IMR-90 (cell line): ENCODE measurements at regions not wholly inside any gene's neighbourhood (a gene's known extent, or its start where the extent isn't known, plus 50 kb on each side); places are given as distances from the start of the nearest gene placed in this dataset.

Experiments
- ATAC-seq: fragments of 200-7000 bp; cut with Tn5 transposase; 2 replicates; pipeline ENCODE4 v1.9.1; 2020; ENCODE audit warnings: low read depth, mild to moderate bottlenecking, moderate library complexity
- BruUV-seq: library from RNA; stranded (reverse); fragments of 400-500 nt; replicated peaks from 2 replicates; lab custom pipeline; 2021; lab: Mats Ljungman, UMichigan
- CTCF ChIA-PET: fragments of 300-600 bp; formaldehyde crosslinking; extraction: SDS; loops from one replicate; lab custom pipeline; 2021; ENCODE audit warnings: antibody characterized with exemption; lab: Yijun Ruan, JAX
- POLR2A ChIA-PET: fragments of 300-600 bp; sonication (Branson Sonifier 250); formaldehyde crosslinking; loops from one replicate; lab custom pipeline; 2022; ENCODE audit warnings: antibody characterized with exemption; ENCODE audit not compliant: unreplicated experiment; lab: Charles Lee
- DNase-seq: peaks from one replicate; pipeline ENCODE4 v3.0.0; 2013
- H2AFZ ChIP-seq: replicated peaks from 2 replicates; pipeline ENCODE3; 2013; ENCODE audit warnings: low read length, mild to moderate bottlenecking; ENCODE audit not compliant: poor library complexity
- H2AK5ac ChIP-seq: 2 replicates; pipeline ENCODE4 v1.6.1; 2013; ENCODE audit warnings: low read depth, low read length, inconsistent platforms
- H2AK9ac ChIP-seq: replicated peaks from 2 replicates; pipeline ENCODE3; 2013; ENCODE audit warnings: mild to moderate bottlenecking, low read depth, low read length, moderate library complexity; ENCODE audit not compliant: poor library complexity
- H2BK120ac ChIP-seq: 2 replicates; pipeline ENCODE4 v1.6.1; 2013; ENCODE audit warnings: low read depth, low read length, inconsistent platforms
- H2BK15ac ChIP-seq: 3 replicates; pipeline ENCODE4 v1.6.1; 2013; ENCODE audit warnings: low read depth, low read length, inconsistent platforms
- H2BK20ac ChIP-seq: 2 replicates; pipeline ENCODE4 v1.6.1; 2013; ENCODE audit warnings: low read depth, mild to moderate bottlenecking, inconsistent platforms, low read length, moderate library complexity
- H2BK5ac ChIP-seq: 2 replicates; pipeline ENCODE4 v1.6.1; 2013; ENCODE audit warnings: mild to moderate bottlenecking, low read depth, low read length, inconsistent platforms; ENCODE audit not compliant: poor library complexity, severe bottlenecking
- H3K14ac ChIP-seq: replicated peaks from 2 replicates; pipeline ENCODE4 v1.6.1; 2013; ENCODE audit warnings: low read depth, low read length, inconsistent platforms
- H3K18ac ChIP-seq: 2 replicates; pipeline ENCODE4 v1.6.1; 2013; ENCODE audit warnings: low read depth, low read length, control low read depth
- H3K23ac ChIP-seq: 2 replicates; pipeline ENCODE4 v1.6.1; 2013; ENCODE audit warnings: low read depth, low read length, inconsistent platforms
- H3K27ac ChIP-seq: 2 replicates; pipeline ENCODE4 v1.5.1; 2013; ENCODE audit warnings: mild to moderate bottlenecking, control low read depth, low read length; ENCODE audit not compliant: insufficient read depth
- H3K27me3 ChIP-seq: 2 replicates; pipeline ENCODE4 v1.6.1; 2013; ENCODE audit warnings: low read length; ENCODE audit not compliant: control insufficient read depth, insufficient read depth
- H3K36me3 ChIP-seq: 2 replicates; pipeline ENCODE4 v1.6.1; 2013; ENCODE audit warnings: low read length, mixed read lengths; ENCODE audit not compliant: control insufficient read depth, insufficient read depth
- H3K4ac ChIP-seq: 2 replicates; pipeline ENCODE4 v1.6.1; 2013; ENCODE audit warnings: low read depth, low read length, inconsistent platforms
- H3K4me1 ChIP-seq: 2 replicates; pipeline ENCODE4 v1.6.1; 2013; ENCODE audit warnings: low read length, mixed read lengths; ENCODE audit not compliant: control insufficient read depth, insufficient read depth
- H3K4me2 ChIP-seq: 2 replicates; pipeline ENCODE4 v1.6.1; 2013; ENCODE audit warnings: low read depth, mild to moderate bottlenecking, control low read depth, low read length, moderate library complexity
- H3K4me3 ChIP-seq: 2 replicates; pipeline ENCODE4 v1.5.1; 2013; ENCODE audit warnings: low read depth, mild to moderate bottlenecking, control low read depth, low read length, moderate library complexity; ENCODE audit not compliant: insufficient read depth
- H3K56ac ChIP-seq: 2 replicates; pipeline ENCODE4 v1.6.1; 2013; ENCODE audit warnings: low read length, inconsistent platforms; ENCODE audit not compliant: insufficient read depth; ENCODE audit errors: extremely low read depth
- H3K79me1 ChIP-seq, 2 experiments: 2 replicates each; pipeline ENCODE4 v1.6.1; 2013; ENCODE audit warnings: low read length in 2 of 2, inconsistent platforms in 1 of 2, low read depth in 1 of 2
- H3K9ac ChIP-seq: 2 replicates; pipeline ENCODE4 v1.6.1; 2013; ENCODE audit warnings: low read depth, low read length, control low read depth
- H3K9me1 ChIP-seq: 2 replicates; pipeline ENCODE4 v1.6.1; 2013; ENCODE audit warnings: low read length, inconsistent platforms; ENCODE audit not compliant: insufficient read depth
- H3K9me3 ChIP-seq: 2 replicates; pipeline ENCODE4 v1.6.1; 2013; ENCODE audit warnings: low read length; ENCODE audit not compliant: control insufficient read depth, insufficient read depth
- H4K20me1 ChIP-seq: 2 replicates; pipeline ENCODE4 v1.6.1; 2013; ENCODE audit warnings: low read length, inconsistent platforms; ENCODE audit not compliant: insufficient read depth
- H4K5ac ChIP-seq: 2 replicates; pipeline ENCODE4 v1.6.1; 2013; ENCODE audit warnings: mild to moderate bottlenecking, low read depth, low read length, control low read depth
- H4K8ac ChIP-seq, 2 experiments: 2 replicates each; pipeline ENCODE4 v1.6.1; 2013; ENCODE audit warnings: low read depth in 2 of 2, low read length in 2 of 2, control low read depth in 1 of 2, inconsistent platforms in 1 of 2
- H4K91ac ChIP-seq: 2 replicates; pipeline ENCODE4 v1.6.1; 2013; ENCODE audit warnings: low read depth, low read length, inconsistent platforms; ENCODE audit not compliant: insufficient read depth
- ELK1 ChIP-seq: fragments of 150-350 bp; IDR thresholded peaks from 2 replicates; pipeline ENCODE4 v1.6.1; 2016; ENCODE audit warnings: low read depth, mild to moderate bottlenecking, low read length, moderate library complexity, borderline replicate concordance
- WGBS, 2 experiments: methylation state at CpG; one replicate each; pipeline versions ENCODE4 v1.1.5 to v1.1.7; 2013; ENCODE audit warnings: missing lambda C conversion rate in 2 of 2; ENCODE audit not compliant: insufficient read length in 1 of 2; ENCODE audit errors: extremely low coverage in 2 of 2; 5-methylcytosine and 5-hydroxymethylcytosine counted together
- dilution Hi-C: fragments of 300-500 bp; cut with HindIII; formaldehyde crosslinking; loops from one replicate; pipeline ENCODE4 v1.14.3; 2018; ENCODE audit warnings: low sequenced_read_pairs; ENCODE audit not compliant: unreplicated experiment
- in situ Hi-C: fragments of 300-500 bp; cut with MboI; formaldehyde crosslinking; loops from 3 replicates; pipeline ENCODE4 v1.14.3; 2019; ENCODE audit warnings: low sequenced_read_pairs, inconsistent platforms, mixed read lengths
- intact Hi-C: fragments of 100-400 bp; cut with micrococcal nuclease; formaldehyde crosslinking; loops from 2 replicates; pipeline ENCODE4 v1.10.0; 2022

- dilution Hi-C loops = no loop called here
- no peaks in the 10 kb centered on the region for H3K27me3 ChIP-seq
- H3K4me2 ChIP-seq = no peak overlapping the region
- H2BK5ac ChIP-seq = no peak overlapping the region
- no peak overlapping the region for H2BK120ac ChIP-seq
- no CpG with 5 or more reads among the region's 4 CpGs for WGBS, 2 experiments
- no peaks in the 10 kb centered on the region for H3K4me1 ChIP-seq
- H4K91ac ChIP-seq = no peak overlapping the region
- in situ Hi-C loops = no loop called here
- DNase-seq (no peak), ATAC-seq (no peak)
- no peak overlapping the region for H3K23ac ChIP-seq
- no peaks in the 10 kb centered on the region for H3K79me1 ChIP-seq
- no peak overlapping the region for H3K4me3 ChIP-seq
- H2AFZ ChIP-seq = no peak overlapping the region
- no peak overlapping the region for H2AK9ac ChIP-seq
- H4K5ac ChIP-seq = no peak overlapping the region
- no peak for TF ChIP-seq ELK1
- no peak overlapping the region for H3K56ac ChIP-seq
- intact Hi-C loops = no loop called here
- H3K4ac ChIP-seq = no peak overlapping the region
- H2BK15ac ChIP-seq = no peak overlapping the region
- no peak overlapping the region for H3K27ac ChIP-seq
- no peak overlapping the region for H2AK5ac ChIP-seq
- CTCF ChIA-PET = no interaction called here
- POLR2A ChIA-PET = no interaction called here
- no peak overlapping the region for H3K9ac ChIP-seq
- no TSS peak for BruUV-seq
- no peak overlapping the region for H2BK20ac ChIP-seq
- no peak overlapping the region for H4K8ac ChIP-seq
- H3K9me3 ChIP-seq = peaks cover 2% of the 10 kb centered on the region; the same call in 1 of the 2 replicates
- no peaks in the 10 kb centered on the region for H3K9me1 ChIP-seq
- H4K20me1 ChIP-seq = no peaks in the 10 kb centered on the region
- H3K18ac ChIP-seq = no peak overlapping the region
- no peaks in the 10 kb centered on the region for H3K36me3 ChIP-seq
- no peak overlapping the region for H3K14ac ChIP-seq
These were observed 513.6 kb upstream of the CDH8 start for GRCh38 chr16:62549875-62550274.
